ENCODE measurements at regions not wholly inside any gene's neighbourhood (a gene's known extent, or its start where the extent isn't known, plus 50 kb on each side); places are given as distances from the start of the nearest gene placed in this dataset.

DNA sequence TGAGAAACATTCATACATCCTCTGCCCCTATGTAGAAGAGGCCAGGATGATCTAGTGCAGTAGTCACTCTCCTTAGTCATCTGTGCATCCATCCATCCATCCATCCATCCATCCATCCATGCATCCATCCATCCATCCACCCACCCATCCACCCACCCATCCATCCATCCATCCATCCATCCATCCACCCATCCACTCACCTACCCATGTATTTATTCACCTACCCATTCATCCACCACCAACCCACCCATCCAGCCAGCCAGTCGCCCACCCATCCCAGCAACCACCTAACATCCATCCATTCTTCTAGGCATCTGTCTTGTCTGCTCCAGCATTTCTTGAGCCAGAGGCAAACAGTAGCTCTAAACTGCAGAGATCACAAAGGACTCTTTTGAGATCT, 87.1 kb downstream of the MSX2 start:
- H3K9me3 ChIP-seq: no peaks in the 10 kb centered on the region; the same call in 1 of the 2 replicates
- H3K4me2 ChIP-seq: no peak overlapping the region
- no peaks in the 10 kb centered on the region for H4K20me1 ChIP-seq
- H3K27me3 ChIP-seq: no peaks in the 10 kb centered on the region
- H3K36me3 ChIP-seq: no peaks in the 10 kb centered on the region
- H3K27ac ChIP-seq: no peak overlapping the region
- peaks cover 17% of the 10 kb centered on the region for H3K4me1 ChIP-seq
- no peak overlapping the region for H3K4me3 ChIP-seq
- H3K9ac ChIP-seq: no peak overlapping the region
- no peak for TF ChIP-seq Cebpa-rat (IDR thresholded peaks at IDR 0.05)

GRCh38 chr5:174810796-174811195, 86.4 kb downstream of the MSX2 start:
- H3K9me3 ChIP-seq: no peaks in the 10 kb centered on the region
- H3K27ac ChIP-seq: no peak overlapping the region
- H4K20me1 ChIP-seq: no peaks in the 10 kb centered on the region
- H3K4me1 ChIP-seq: peaks cover 17% of the 10 kb centered on the region
- no peak overlapping the region for H3K9ac ChIP-seq
- TF ChIP-seq Cebpa-rat (IDR thresholded peaks at IDR 0.05): no peak
- no peak overlapping the region for H3K4me3 ChIP-seq
- H3K4me2 ChIP-seq: no peak overlapping the region
- H3K27me3 ChIP-seq: no peaks in the 10 kb centered on the region
- H3K36me3 ChIP-seq: no peaks in the 10 kb centered on the region

- Histone ChIP-seq H3K4me2 (no peak overlapping the region), H3K9ac (no peak overlapping the region), H3K4me1 (peaks cover 17% of the 10 kb centered on the region), H3K9me3 (no peaks in the 10 kb centered on the region), H3K27ac (no peak overlapping the region), H3K27me3 (no peaks in the 10 kb centered on the region), H3K4me3 (no peak overlapping the region), H4K20me1 (no peaks in the 10 kb centered on the region), H3K36me3 (no peaks in the 10 kb centered on the region)
- TF ChIP-seq Cebpa-rat (IDR thresholded peaks at IDR 0.05): no peak
Observed at GRCh38 chr5:174807471-174807870, 83.1 kb downstream of the MSX2 start.

DNA sequence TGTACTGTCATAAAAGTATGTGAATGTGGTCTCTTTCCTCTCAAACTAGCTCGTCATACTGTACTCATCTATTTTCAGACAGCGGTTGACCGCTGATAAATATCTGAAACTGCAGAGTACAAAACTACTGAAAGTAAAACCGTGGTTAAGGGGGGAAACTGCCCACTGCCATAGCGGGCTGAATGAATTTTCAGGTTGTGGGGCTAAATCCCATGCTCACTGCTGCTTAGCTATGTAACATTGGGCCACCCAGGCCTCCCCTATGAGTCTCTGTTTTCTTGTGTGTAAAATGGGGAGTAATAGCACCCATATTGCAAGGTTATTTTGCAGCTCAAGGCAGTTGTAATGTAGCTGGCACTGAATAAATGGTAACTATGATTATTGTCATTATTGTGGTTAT, 82.3 kb downstream of the MSX2 start:
- no peak for TF ChIP-seq Cebpa-rat (IDR thresholded peaks at IDR 0.05)
- no peak overlapping the region for H3K27ac ChIP-seq
- H3K27me3 ChIP-seq: no peaks in the 10 kb centered on the region
- no peaks in the 10 kb centered on the region for H3K9me3 ChIP-seq
- H3K4me2 ChIP-seq: no peak overlapping the region
- H3K4me1 ChIP-seq: peaks cover 17% of the 10 kb centered on the region
- no peaks in the 10 kb centered on the region for H3K36me3 ChIP-seq
- H4K20me1 ChIP-seq: no peaks in the 10 kb centered on the region
- H3K4me3 ChIP-seq: no peak overlapping the region
- no peak overlapping the region for H3K9ac ChIP-seq

GRCh38 chr5:174801798-174802197, 77.4 kb downstream of the MSX2 start:
- H3K9me3 ChIP-seq: peaks cover 5% of the 10 kb centered on the region; the same call in 1 of the 2 replicates
- H3K27me3 ChIP-seq: no peaks in the 10 kb centered on the region
- no peak overlapping the region for H3K4me3 ChIP-seq
- no peak overlapping the region for H3K9ac ChIP-seq
- no peaks in the 10 kb centered on the region for H3K36me3 ChIP-seq
- no peak for TF ChIP-seq Cebpa-rat (IDR thresholded peaks at IDR 0.05)
- H4K20me1 ChIP-seq: no peaks in the 10 kb centered on the region
- H3K4me2 ChIP-seq: no peak overlapping the region
- no peaks in the 10 kb centered on the region for H3K4me1 ChIP-seq
- no peak overlapping the region for H3K27ac ChIP-seq

- TF ChIP-seq Cebpa-rat (IDR thresholded peaks at IDR 0.05): no peak
- no peak overlapping the region for H3K4me3 ChIP-seq
- no peak overlapping the region for H3K27ac ChIP-seq
- no peaks in the 10 kb centered on the region for H3K36me3 ChIP-seq
- no peaks in the 10 kb centered on the region for H3K27me3 ChIP-seq
- no peak overlapping the region for H3K9ac ChIP-seq
- H3K4me1 ChIP-seq: no peaks in the 10 kb centered on the region
- H4K20me1 ChIP-seq: no peaks in the 10 kb centered on the region
- H3K4me2 ChIP-seq: no peak overlapping the region
- peaks cover 5% of the 10 kb centered on the region; the same call in 1 of the 2 replicates for H3K9me3 ChIP-seq
Observed at GRCh38 chr5:174800435-174800834, 76.1 kb downstream of the MSX2 start.

- peaks cover 5% of the 10 kb centered on the region; the same call in 1 of the 2 replicates for H3K9me3 ChIP-seq
- no peaks in the 10 kb centered on the region for H3K27me3 ChIP-seq
- H3K9ac ChIP-seq: no peak overlapping the region
- H3K4me1 ChIP-seq: no peaks in the 10 kb centered on the region
- no peak overlapping the region for H3K4me2 ChIP-seq
- no peaks in the 10 kb centered on the region for H3K36me3 ChIP-seq
- TF ChIP-seq Cebpa-rat (IDR thresholded peaks at IDR 0.05): no peak
- no peak overlapping the region for H3K27ac ChIP-seq
- no peak overlapping the region for H3K4me3 ChIP-seq
- no peaks in the 10 kb centered on the region for H4K20me1 ChIP-seq
Observed at GRCh38 chr5:174799121-174799520, 74.7 kb downstream of the MSX2 start.

- H4K20me1 ChIP-seq: no peaks in the 10 kb centered on the region
- no peak overlapping the region for H3K4me3 ChIP-seq
- no peak overlapping the region for H3K4me2 ChIP-seq
- H3K27ac ChIP-seq: no peak overlapping the region
- peaks cover 5% of the 10 kb centered on the region; the same call in 1 of the 2 replicates for H3K9me3 ChIP-seq
- no peak overlapping the region for H3K9ac ChIP-seq
- no peaks in the 10 kb centered on the region for H3K27me3 ChIP-seq
- H3K4me1 ChIP-seq: no peaks in the 10 kb centered on the region
- no peak for TF ChIP-seq Cebpa-rat (IDR thresholded peaks at IDR 0.05)
- H3K36me3 ChIP-seq: no peaks in the 10 kb centered on the region
Observed at GRCh38 chr5:174798551-174798951, 74.2 kb downstream of the MSX2 start.

DNA sequence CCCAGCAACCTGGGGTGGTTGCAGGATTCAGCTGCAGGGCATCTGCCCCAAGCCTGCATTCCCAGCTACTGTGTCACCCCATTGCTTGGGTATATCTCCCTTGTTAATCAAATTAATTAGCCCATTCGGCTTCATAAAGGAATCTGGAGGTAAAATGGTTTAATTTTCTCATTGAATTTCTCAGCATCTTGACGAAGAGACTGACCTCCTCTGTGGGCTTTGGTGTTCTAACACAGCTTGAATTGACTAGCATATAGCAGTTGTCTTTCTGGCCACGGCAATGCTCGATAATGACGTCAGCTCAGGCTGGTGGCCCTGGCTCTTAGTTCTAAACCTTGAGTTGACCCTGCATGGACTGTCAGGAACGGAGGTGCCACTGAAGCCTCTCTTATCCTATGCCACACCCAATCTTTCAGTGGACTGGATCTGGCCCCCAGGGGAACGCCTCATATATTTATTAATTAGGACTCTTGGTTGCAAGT, 72.4 kb downstream of the MSX2 start:
- H3K27ac ChIP-seq: no peak overlapping the region
- no peaks in the 10 kb centered on the region for H4K20me1 ChIP-seq
- H3K27me3 ChIP-seq: no peaks in the 10 kb centered on the region
- no peak overlapping the region for H3K4me2 ChIP-seq
- H3K36me3 ChIP-seq: no peaks in the 10 kb centered on the region
- H3K9me3 ChIP-seq: peaks cover 5% of the 10 kb centered on the region; the same call in 1 of the 2 replicates
- H3K9ac ChIP-seq: no peak overlapping the region
- no peaks in the 10 kb centered on the region for H3K4me1 ChIP-seq
- TF ChIP-seq Cebpa-rat (IDR thresholded peaks at IDR 0.05): no peak
- H3K4me3 ChIP-seq: no peak overlapping the region

- no peaks in the 10 kb centered on the region for H3K27me3 ChIP-seq
- no peaks in the 10 kb centered on the region for H4K20me1 ChIP-seq
- H3K4me3 ChIP-seq: no peak overlapping the region
- no peak for TF ChIP-seq Cebpa-rat (IDR thresholded peaks at IDR 0.05)
- H3K4me1 ChIP-seq: no peaks in the 10 kb centered on the region
- no peak overlapping the region for H3K27ac ChIP-seq
- no peak overlapping the region for H3K4me2 ChIP-seq
- H3K9me3 ChIP-seq: no peaks in the 10 kb centered on the region
- H3K36me3 ChIP-seq: no peaks in the 10 kb centered on the region
- no peak overlapping the region for H3K9ac ChIP-seq
Observed at GRCh38 chr5:174794931-174795672, 70.7 kb downstream of the MSX2 start.
